Ramos (cell line): ENCODE measurements at regions not wholly inside any gene's neighbourhood (a gene's known extent, or its start where the extent isn't known, plus 50 kb on each side); places are given as distances from the start of the nearest gene placed in this dataset.

Experiments used
- in situ Hi-C: fragments of 300-500 bp; cut with MboI; formaldehyde crosslinking; loops from one replicate; pipeline ENCODE4 v1.14.3; 2022; ENCODE audit warnings: low sequenced_read_pairs; ENCODE audit not compliant: unreplicated experiment

GRCh38 chr2:150542172-150542571, 54.7 kb upstream of the RND3 start:
- in situ Hi-C loops = no loop called here

- in situ Hi-C loops = no loop called here
Measured at GRCh38 chr2:150538651-150539201, 51.3 kb upstream of the RND3 start.
